ENCODE measurements at regions not wholly inside any gene's neighbourhood (a gene's known extent, or its start where the extent isn't known, plus 50 kb on each side); places are given as distances from the start of the nearest gene placed in this dataset.

GRCh38 chr2:120912101-120912985 lies 176.7 kb downstream of the GLI2 start:
- H3K27ac ChIP-seq (ENCODE audit: low read depth, low read length): peak overlapping the region; percentile 87
- H3K4me1 ChIP-seq (ENCODE audit: insufficient read depth, low read length): peaks cover 47% of the 10 kb centered on the region
- no peaks in the 10 kb centered on the region for H3K27me3 ChIP-seq (ENCODE audit: insufficient read depth, low read length)
- H3K36me3 ChIP-seq (ENCODE audit: insufficient read depth, low read length): no peaks in the 10 kb centered on the region
- H3K4me3 ChIP-seq (ENCODE audit: insufficient read depth, low read length): peak overlapping the region; percentile 33
- DNase-seq (ENCODE audit: insufficient read length, low spot score, missing footprints): peak; percentile 87
- H3K79me2 ChIP-seq (ENCODE audit: insufficient read depth, low read length): peaks cover 46% of the 10 kb centered on the region
- no peaks in the 10 kb centered on the region for H3K9me3 ChIP-seq (ENCODE audit: low read depth, low read length)
- peak overlapping the region; percentile 70 for H3K4me2 ChIP-seq (ENCODE audit: insufficient read depth, low read length)
- TF ChIP-seq, protein P1, sequence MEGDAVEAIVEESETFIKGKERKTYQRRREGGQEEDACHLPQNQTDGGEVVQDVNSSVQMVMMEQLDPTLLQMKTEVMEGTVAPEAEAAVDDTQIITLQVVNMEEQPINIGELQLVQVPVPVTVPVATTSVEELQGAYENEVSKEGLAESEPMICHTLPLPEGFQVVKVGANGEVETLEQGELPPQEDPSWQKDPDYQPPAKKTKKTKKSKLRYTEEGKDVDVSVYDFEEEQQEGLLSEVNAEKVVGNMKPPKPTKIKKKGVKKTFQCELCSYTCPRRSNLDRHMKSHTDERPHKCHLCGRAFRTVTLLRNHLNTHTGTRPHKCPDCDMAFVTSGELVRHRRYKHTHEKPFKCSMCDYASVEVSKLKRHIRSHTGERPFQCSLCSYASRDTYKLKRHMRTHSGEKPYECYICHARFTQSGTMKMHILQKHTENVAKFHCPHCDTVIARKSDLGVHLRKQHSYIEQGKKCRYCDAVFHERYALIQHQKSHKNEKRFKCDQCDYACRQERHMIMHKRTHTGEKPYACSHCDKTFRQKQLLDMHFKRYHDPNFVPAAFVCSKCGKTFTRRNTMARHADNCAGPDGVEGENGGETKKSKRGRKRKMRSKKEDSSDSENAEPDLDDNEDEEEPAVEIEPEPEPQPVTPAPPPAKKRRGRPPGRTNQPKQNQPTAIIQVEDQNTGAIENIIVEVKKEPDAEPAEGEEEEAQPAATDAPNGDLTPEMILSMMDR (IDR thresholded peaks at IDR 0.05; ENCODE audit: extremely low read depth, low read depth, low read length): no peak
- H4K20me1 ChIP-seq (ENCODE audit: insufficient read depth, low read length): no peaks in the 10 kb centered on the region
- peak overlapping the region; percentile 16 for H2AFZ ChIP-seq (ENCODE audit: low read length)

GRCh38 chr2:120913972-120914838 lies 178.5 kb downstream of the GLI2 start:
- no peaks in the 10 kb centered on the region for H3K36me3 ChIP-seq (ENCODE audit: insufficient read depth, low read length)
- TF ChIP-seq, protein P1 (IDR thresholded peaks at IDR 0.05; ENCODE audit: extremely low read depth, low read depth, low read length): no peak

DNA sequence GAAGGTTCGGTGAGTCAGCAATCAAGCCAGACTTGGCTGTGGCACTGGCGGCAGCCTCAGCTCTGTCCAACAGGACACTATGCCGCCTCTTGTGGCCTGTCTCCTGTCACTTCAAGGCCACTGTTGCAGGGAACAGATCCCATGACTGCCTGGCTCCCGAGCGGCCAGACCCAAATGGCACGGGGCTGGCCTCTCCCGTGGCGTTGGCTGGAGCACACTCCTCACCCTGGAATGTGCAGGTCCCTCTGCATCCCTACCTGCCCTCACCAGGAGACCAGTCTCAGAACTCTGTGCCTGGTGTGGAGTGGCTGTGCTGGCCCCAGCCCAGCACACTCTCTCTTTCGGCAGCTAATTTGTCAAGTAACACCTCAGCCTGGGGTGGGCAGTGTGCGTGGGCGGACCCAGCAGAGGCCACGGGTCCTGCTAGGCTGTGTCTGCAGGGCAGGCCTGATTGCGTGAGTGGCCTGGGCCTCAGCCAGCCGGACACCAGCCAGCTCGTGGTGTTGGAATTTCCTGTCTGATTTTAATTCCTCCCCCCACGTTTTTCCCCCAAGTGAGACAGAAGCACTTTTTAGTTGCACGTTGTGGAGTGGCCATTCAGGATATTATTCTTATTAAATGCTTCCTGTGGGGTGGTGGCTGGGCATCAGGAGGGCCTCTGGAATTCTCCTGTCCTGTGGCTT lies 179.3 kb downstream of the GLI2 start:
- H3K9me3 ChIP-seq (ENCODE audit: low read depth, low read length): no peaks in the 10 kb centered on the region
- H3K27me3 ChIP-seq (ENCODE audit: insufficient read depth, low read length): no peaks in the 10 kb centered on the region
- H4K20me1 ChIP-seq (ENCODE audit: insufficient read depth, low read length): peaks cover 3% of the 10 kb centered on the region
- H3K79me2 ChIP-seq (ENCODE audit: insufficient read depth, low read length): peaks cover 58% of the 10 kb centered on the region
- TF ChIP-seq, protein P1 (IDR thresholded peaks at IDR 0.05; ENCODE audit: extremely low read depth, low read depth, low read length): peak; percentile 8
- H3K4me3 ChIP-seq (ENCODE audit: insufficient read depth, low read length): no peak overlapping the region
- H2AFZ ChIP-seq (ENCODE audit: low read length): no peak overlapping the region
- H3K36me3 ChIP-seq (ENCODE audit: insufficient read depth, low read length): no peaks in the 10 kb centered on the region
- H3K4me2 ChIP-seq (ENCODE audit: insufficient read depth, low read length): peak overlapping the region; percentile 45
- DNase-seq (ENCODE audit: insufficient read length, low spot score, missing footprints): peak; percentile 96
- peak overlapping the region; percentile 87 for H3K27ac ChIP-seq (ENCODE audit: low read depth, low read length)
- peaks cover 51% of the 10 kb centered on the region for H3K4me1 ChIP-seq (ENCODE audit: insufficient read depth, low read length)

More at GRCh38 chr2:120913972-120914838, 178.5 kb downstream of the GLI2 start:
- H3K9me3 ChIP-seq (ENCODE audit: low read depth, low read length): no peaks in the 10 kb centered on the region
- DNase-seq (ENCODE audit: insufficient read length, low spot score, missing footprints): no peak
- peak overlapping the region; percentile 45 for H3K4me2 ChIP-seq (ENCODE audit: insufficient read depth, low read length)
- peaks cover 47% of the 10 kb centered on the region for H3K4me1 ChIP-seq (ENCODE audit: insufficient read depth, low read length)
- H3K27ac ChIP-seq (ENCODE audit: low read depth, low read length): peak overlapping the region; percentile 87
- H3K27me3 ChIP-seq (ENCODE audit: insufficient read depth, low read length): no peaks in the 10 kb centered on the region
- H3K79me2 ChIP-seq (ENCODE audit: insufficient read depth, low read length): peaks cover 52% of the 10 kb centered on the region
- H2AFZ ChIP-seq (ENCODE audit: low read length): no peak overlapping the region
- no peak overlapping the region for H3K4me3 ChIP-seq (ENCODE audit: insufficient read depth, low read length)
- peaks cover 3% of the 10 kb centered on the region for H4K20me1 ChIP-seq (ENCODE audit: insufficient read depth, low read length)

Measured in osteoblast (primary cell).